K562 (cell line): ENCODE measurements at regions not wholly inside any gene's neighbourhood (a gene's known extent, or its start where the extent isn't known, plus 50 kb on each side); places are given as distances from the start of the nearest gene placed in this dataset.

Experiments
- ATAC-seq: fragments of 200-7000 bp; cut with Tn5 transposase; 3 replicates; pipeline ENCODE4 v1.9.1; 2020; ENCODE audit warnings: moderate library complexity
- BruUV-seq: library from RNA; stranded (reverse); fragments of 400-500 nt; replicated peaks from 2 replicates; lab custom pipeline; 2021; lab: Mats Ljungman, UMichigan
- CTCF ChIA-PET: fragments of 300-600 bp; formaldehyde crosslinking; extraction: SDS; loops from one replicate; lab custom pipeline; 2021; ENCODE audit warnings: low intra/inter-chr PET ratio; lab: Yijun Ruan, JAX
- POLR2A ChIA-PET: fragments of 300-600, 350-650 bp; sonication (Branson Sonifier 250); formaldehyde crosslinking; extraction: SDS; loops from one replicate; lab custom pipeline; 2021; ENCODE audit warnings: antibody characterized with exemption, inconsistent platforms; lab: Yijun Ruan, JAX
- DNase-seq, 4 experiments: peaks; one replicate each; pipeline versions ENCODE4 v3.0.0 to v3.0.0-alpha.2; 2011 to 2018; ENCODE audit warnings: low spot score in 3 of 4, mixed read lengths in 3 of 4; ENCODE audit errors: extremely low read depth in 1 of 4
- FAIRE-seq: peaks from 2 replicates; lab custom pipeline; 2011; peaks lifted over from hg19 to GRCh38; lab: Jason Lieb, UNC
- H2AFZ ChIP-seq: 2 replicates; pipeline ENCODE4 v1.6.0; 2011; ENCODE audit warnings: low read depth, low read length, control low read depth, inconsistent platforms
- H3K27ac ChIP-seq: fragments of 200-600 bp; 3 replicates; pipeline ENCODE4 v1.8.0; 2011; ENCODE audit warnings: low read depth, mild to moderate bottlenecking, control low read depth, inconsistent platforms, low read length, moderate library complexity, mixed read lengths; ENCODE audit errors: extremely low read depth
- H3K27me3 ChIP-seq, 2 experiments: fragments of 300-600 bp in 1 of 2; 2 replicates in 1 of 2; 3 replicates in 1 of 2; pipeline versions ENCODE4 v1.6.0 to v1.8.0; 2011; ENCODE audit warnings: inconsistent platforms in 2 of 2, low read length in 2 of 2, mild to moderate bottlenecking in 1 of 2, mixed read lengths in 1 of 2, moderate library complexity in 1 of 2; ENCODE audit not compliant: control insufficient read depth in 2 of 2, insufficient read depth in 2 of 2
- H3K36me3 ChIP-seq: fragments of 300-600 bp; 3 replicates; pipeline ENCODE4 v1.8.0; 2011; ENCODE audit warnings: mild to moderate bottlenecking, low read length, inconsistent platforms; ENCODE audit not compliant: control insufficient read depth, insufficient read depth
- H3K4me1 ChIP-seq, 2 experiments: fragments of 200-600 bp in 1 of 2; replicated peaks in 1 of 2; 2 replicates in 1 of 2; 3 replicates in 1 of 2; pipeline versions ENCODE4 v1.5.1 to v1.8.0; 2011; ENCODE audit warnings: inconsistent platforms in 2 of 2, low read length in 2 of 2, mild to moderate bottlenecking in 1 of 2, mixed read lengths in 1 of 2, moderate library complexity in 1 of 2; ENCODE audit not compliant: control insufficient read depth in 2 of 2, insufficient read depth in 2 of 2
- H3K4me2 ChIP-seq: 2 replicates; pipeline ENCODE4 v1.6.1; 2011; ENCODE audit warnings: low read length, control low read depth, inconsistent platforms, mixed read lengths; ENCODE audit not compliant: insufficient read depth
- H3K4me3 ChIP-seq: fragments of 200-600 bp; sonication (generic), shearing (Covaris generic); 2 replicates; pipeline ENCODE4 v1.5.1; 2016; ENCODE audit warnings: control low read depth, inconsistent platforms
- H3K79me2 ChIP-seq: fragments of 200-600 bp; 3 replicates; pipeline ENCODE4 v1.8.0; 2011; ENCODE audit warnings: low read length, inconsistent platforms; ENCODE audit not compliant: control insufficient read depth, insufficient read depth
- H3K9ac ChIP-seq, 2 experiments: 2 replicates each; pipeline versions ENCODE4 v1.6.0 to v1.6.1; 2011; ENCODE audit warnings: low read depth in 2 of 2, low read length in 2 of 2, control low read depth in 1 of 2, inconsistent platforms in 1 of 2, mild to moderate bottlenecking in 1 of 2, mixed read lengths in 1 of 2; ENCODE audit not compliant: insufficient read depth in 1 of 2
- H3K9me1 ChIP-seq: one replicate; pipeline ENCODE4 v1.6.0; 2011; ENCODE audit warnings: inconsistent platforms, mild to moderate bottlenecking, low read length, moderate library complexity; ENCODE audit not compliant: control insufficient read depth, insufficient read depth
- H3K9me3 ChIP-seq: replicated peaks from 2 replicates; pipeline ENCODE4 v1.5.1; 2011; ENCODE audit warnings: low read depth, low read length, inconsistent platforms; ENCODE audit not compliant: control insufficient read depth, insufficient read depth
- H4K20me1 ChIP-seq: replicated peaks from 2 replicates; pipeline ENCODE4 v1.6.1; 2011; ENCODE audit warnings: low read length, inconsistent platforms, mixed read lengths; ENCODE audit not compliant: control insufficient read depth, insufficient read depth
- BRF2 ChIP-seq: IDR thresholded peaks from 3 replicates; pipeline ENCODE4 v1.6.1; 2011; ENCODE audit warnings: borderline replicate concordance, mild to moderate bottlenecking; ENCODE audit not compliant: insufficient read length, insufficient read depth
- CBX2 ChIP-seq: fragments of 200-600 bp; sonication (generic); IDR thresholded peaks from one replicate; pipeline ENCODE4 v1.6.1; 2012; ENCODE audit warnings: mild to moderate bottlenecking, low read length, inconsistent platforms; ENCODE audit not compliant: insufficient read depth, poor library complexity, severe bottlenecking
- DPF2 ChIP-seq: fragments of 450-650 bp; IDR thresholded peaks from 2 replicates; pipeline ENCODE4 v1.6.1; 2016
- ELF2 ChIP-seq: fragments of 250-450 bp; sonication (Bioruptor Pico); IDR thresholded peaks from 2 replicates; pipeline ENCODE4 v1.5.0; 2021; ENCODE audit warnings: mild to moderate bottlenecking
- ETV6 ChIP-seq, 3 experiments: fragments of 150-350 bp in 1 of 3; sonication (generic) in 1 of 3; formaldehyde crosslinking in 1 of 3; IDR thresholded peaks; 2 replicates each; pipeline versions ENCODE4 v1.6.1 to v1.8.0; 2014 to 2022; ENCODE audit warnings: borderline replicate concordance in 2 of 3, low read depth in 2 of 3, antibody characterized with exemption in 1 of 3, low read length in 1 of 3, mild to moderate bottlenecking in 1 of 3, missing genetic modification reagents in 1 of 3
- FOXO4 ChIP-seq: fragments of 450-650 bp; formaldehyde crosslinking; IDR thresholded peaks from 2 replicates; pipeline ENCODE4 v1.4.0; 2020; ENCODE audit warnings: mild to moderate bottlenecking, moderate library complexity
- FUS ChIP-seq: fragments of 200-400 bp; formaldehyde crosslinking; optimal IDR thresholded peaks from 2 replicates; pipeline ENCODE3; 2017; ENCODE audit warnings: low read depth, low read length
- HNRNPLL ChIP-seq: fragments of 200-400 bp; formaldehyde crosslinking; IDR thresholded peaks from 2 replicates; pipeline ENCODE4 v1.6.1; 2017; ENCODE audit warnings: low read length, low read depth, mild to moderate bottlenecking; ENCODE audit not compliant: poor library complexity, severe bottlenecking
- PRDM10 ChIP-seq: fragments of 450-650 bp; IDR thresholded peaks from 2 replicates; pipeline ENCODE4 v1.6.1; 2018; ENCODE audit not compliant: partially characterized antibody
- PRMT5 ChIP-seq: sonication (generic); formaldehyde crosslinking; IDR thresholded peaks from 2 replicates; pipeline ENCODE4 v1.5.0; 2020; ENCODE audit warnings: missing genetic modification reagents
- RAD21 ChIP-seq, 2 experiments: fragments of 250-450 bp in 1 of 2; fragments of 450-650 bp in 1 of 2; sonication (Bioruptor Pico) in 1 of 2; formaldehyde crosslinking in 1 of 2; IDR thresholded peaks in 1 of 2; conservative IDR thresholded peaks in 1 of 2; 2 replicates each; pipeline versions ENCODE4 v1.4.0 to v1.8.0; 2020 to 2022; ENCODE audit warnings: mild to moderate bottlenecking in 2 of 2, moderate library complexity in 1 of 2
- RFX1 ChIP-seq: fragments of 450-650 bp; IDR thresholded peaks from 2 replicates; pipeline ENCODE4 v1.6.1; 2016; ENCODE audit warnings: mild to moderate bottlenecking, moderate library complexity
- SP2 ChIP-seq: IDR thresholded peaks from 2 replicates; pipeline ENCODE4 v1.6.1; 2011; ENCODE audit warnings: mild to moderate bottlenecking, low read depth, low read length, moderate library complexity; ENCODE audit not compliant: poor library complexity, severe bottlenecking; ENCODE audit errors: extremely low read depth
- TCF7 ChIP-seq: sonication (generic); IDR thresholded peaks from 2 replicates; pipeline ENCODE4 v1.6.1; 2016; ENCODE audit warnings: antibody characterized with exemption, borderline replicate concordance
- ZBTB26 ChIP-seq: fragments of 450-650 bp; formaldehyde crosslinking; IDR thresholded peaks from 2 replicates; pipeline ENCODE4 v1.4.0; 2022; ENCODE audit warnings: missing genetic modification characterization
- ZNF717 ChIP-seq: fragments of 250-450 bp; sonication (Bioruptor Pico); IDR thresholded peaks from 2 replicates; pipeline ENCODE4 v1.5.0; 2021
- WGBS: fragments of 100-300 bp; shearing (Covaris generic); methylation state at CpG from one replicate; pipeline ENCODE4 v1.1.6; 2016; ENCODE audit warnings: low coverage, mixed read lengths; ENCODE audit not compliant: insufficient coverage; ENCODE audit errors: missing lambda C conversion rate; 5-methylcytosine and 5-hydroxymethylcytosine counted together
- in situ Hi-C: fragments of 300-500 bp; cut with MboI; formaldehyde crosslinking; loops from 4 replicates; pipeline ENCODE4 v1.15.0; 2018; ENCODE audit warnings: inconsistent platforms, mixed read lengths
- intact Hi-C: fragments of 100-400 bp; cut with micrococcal nuclease; formaldehyde crosslinking; loops from 2 replicates; pipeline ENCODE4 v1.14.2; 2022

GRCh38 chr1:103230061-103230460 lies 121.7 kb upstream of the COL11A1 start:
- Histone ChIP-seq H3K9me1 (no peaks in the 10 kb centered on the region), H3K9me3 (no peaks in the 10 kb centered on the region), H3K79me2 (no peaks in the 10 kb centered on the region), H3K9ac (no peak overlapping the region), H4K20me1 (no peaks in the 10 kb centered on the region), H3K27me3 (no peaks in the 10 kb centered on the region), H3K4me1 (no peaks in the 10 kb centered on the region), H3K4me3 (no peak overlapping the region), H3K36me3 (no peaks in the 10 kb centered on the region), H2AFZ (no peak overlapping the region), H3K4me2 (no peak overlapping the region), H3K27ac (no peak overlapping the region)
- in situ Hi-C loops (no loop called here), intact Hi-C loops (no loop called here)
- ChIA-PET CTCF (no interaction called here), POLR2A (no interaction called here)
- no peak for ATAC-seq
- BruUV-seq = no TSS peak
- no peak for FAIRE-seq
- DNase-seq = no peak
- WGBS = 3% methylated on average over 4 of the region's 4 CpGs
- TF ChIP-seq RFX1 (no peak), BRF2 (no peak), HNRNPLL (no peak), ZNF717 (CRISPR knock-in tag) (no peak), TCF7 (no peak), ETV6 (IDR thresholded peaks at IDR 0.05; ENCODE audit: borderline replicate concordance in 1 of 2, low read depth in 2 of 2, low read length in 1 of 2) (no peak), ETV6 (CRISPR knock-in tag; IDR thresholded peaks at IDR 0.05; ENCODE audit: borderline replicate concordance) (no peak), FUS (no peak), PRMT5 (CRISPR knock-in tag) (no peak), SP2 (no peak), ELF2 (CRISPR knock-in tag) (no peak), RAD21 (CRISPR knock-in tag; conservative IDR thresholded peaks at IDR 0.05 in 1 of 2, IDR thresholded peaks at IDR 0.05 in 1 of 2) (no peak), PRDM10 (no peak), DPF2 (no peak), CBX2 (no peak), ZBTB26 (no peak), FOXO4 (CRISPR knock-in tag) (no peak)
